Cardiac fibroblast (primary cell): ENCODE measurements at regions not wholly inside any gene's neighbourhood (a gene's known extent, or its start where the extent isn't known, plus 50 kb on each side); places are given as distances from the start of the nearest gene placed in this dataset.
"Not testable (repeated sequence)": the region's sequence is repeated elsewhere in the genome, so short reads cannot be mapped to it uniquely, and the experiment has no call there.

Experiments used
- DNase-seq, 2 donors: peaks; one replicate each; pipeline versions ENCODE4 v3.0.0 to v3.0.0-alpha.2; 2010; ENCODE audit warnings: low read depth in 2 of 2
- H3K4me3 ChIP-seq, 2 donors: replicated peaks in 1 of 2; 1 replicate in 1 of 2; 2 replicates in 1 of 2; pipeline ENCODE4 v1.5.1; 2011; ENCODE audit warnings: low read depth in 2 of 2, low read length in 2 of 2, mild to moderate bottlenecking in 2 of 2, moderate library complexity in 1 of 2
- TF ChIP-seq, protein P1 (sequence below): IDR thresholded peaks from one replicate; pipeline ENCODE4 v1.5.1; 2011; ENCODE audit warnings: low read depth, mild to moderate bottlenecking, low read length, inconsistent platforms

DNA sequence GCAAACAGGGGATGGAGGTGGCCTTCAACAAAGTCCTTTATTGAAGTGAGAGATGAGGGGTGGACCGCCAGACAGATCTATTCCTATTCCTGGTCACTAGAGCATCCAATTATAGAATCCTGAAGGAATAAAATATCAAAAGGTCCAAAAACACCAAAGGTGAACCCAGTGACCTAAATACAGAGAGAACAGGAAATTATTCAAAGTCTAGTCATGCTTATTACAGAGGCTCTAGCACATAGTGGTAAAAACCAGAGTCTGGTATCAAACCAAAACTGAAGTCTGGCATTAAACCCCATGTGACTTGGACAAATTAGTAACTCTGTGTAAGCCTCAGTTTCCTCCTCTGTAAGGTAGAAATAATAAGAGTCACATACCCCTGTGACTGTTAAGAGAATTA is 100.5 kb upstream of the SNX2 start:
- no peak overlapping the region for H3K4me3 ChIP-seq
- TF ChIP-seq, protein P1, sequence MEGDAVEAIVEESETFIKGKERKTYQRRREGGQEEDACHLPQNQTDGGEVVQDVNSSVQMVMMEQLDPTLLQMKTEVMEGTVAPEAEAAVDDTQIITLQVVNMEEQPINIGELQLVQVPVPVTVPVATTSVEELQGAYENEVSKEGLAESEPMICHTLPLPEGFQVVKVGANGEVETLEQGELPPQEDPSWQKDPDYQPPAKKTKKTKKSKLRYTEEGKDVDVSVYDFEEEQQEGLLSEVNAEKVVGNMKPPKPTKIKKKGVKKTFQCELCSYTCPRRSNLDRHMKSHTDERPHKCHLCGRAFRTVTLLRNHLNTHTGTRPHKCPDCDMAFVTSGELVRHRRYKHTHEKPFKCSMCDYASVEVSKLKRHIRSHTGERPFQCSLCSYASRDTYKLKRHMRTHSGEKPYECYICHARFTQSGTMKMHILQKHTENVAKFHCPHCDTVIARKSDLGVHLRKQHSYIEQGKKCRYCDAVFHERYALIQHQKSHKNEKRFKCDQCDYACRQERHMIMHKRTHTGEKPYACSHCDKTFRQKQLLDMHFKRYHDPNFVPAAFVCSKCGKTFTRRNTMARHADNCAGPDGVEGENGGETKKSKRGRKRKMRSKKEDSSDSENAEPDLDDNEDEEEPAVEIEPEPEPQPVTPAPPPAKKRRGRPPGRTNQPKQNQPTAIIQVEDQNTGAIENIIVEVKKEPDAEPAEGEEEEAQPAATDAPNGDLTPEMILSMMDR = no peak
- DNase-seq = peak in 1 of 2 donors; percentile 32

DNA sequence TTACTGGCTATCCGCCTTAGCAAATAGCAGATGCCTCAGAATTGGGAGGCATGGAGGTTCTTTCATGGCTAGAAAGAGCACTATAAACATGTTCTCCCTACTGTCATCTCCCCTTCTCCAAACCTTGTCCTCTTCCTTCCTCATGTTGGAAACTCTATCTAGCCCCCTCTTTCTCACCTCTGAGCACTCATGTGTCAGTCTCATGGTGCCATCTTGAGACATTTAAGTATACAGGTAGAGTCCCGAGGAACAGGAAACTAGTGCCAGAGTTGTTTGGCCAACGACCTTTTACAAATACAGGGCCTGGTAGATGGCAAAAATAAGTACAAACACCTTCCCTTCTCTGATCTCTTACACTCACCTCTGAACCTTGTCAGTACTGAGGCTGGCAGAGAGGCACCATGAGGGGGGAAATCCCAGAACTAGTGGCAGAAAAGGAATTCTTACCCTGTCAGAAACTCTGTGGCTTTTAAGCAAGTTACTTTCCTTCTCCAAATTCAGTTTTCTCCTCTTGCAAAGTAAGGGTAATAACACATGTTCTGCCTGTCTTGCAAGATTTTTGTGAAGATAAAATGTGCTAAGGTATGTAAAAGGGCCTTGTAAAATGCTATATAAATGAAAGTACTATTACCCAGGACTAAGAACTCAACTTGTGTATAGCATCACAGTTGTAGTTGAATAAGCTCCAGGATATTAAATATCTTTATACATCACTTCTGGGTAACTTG is 94.1 kb upstream of the SNX2 start:
- TF ChIP-seq, protein P1 = no peak
- DNase-seq = no peak
- no peak overlapping the region for H3K4me3 ChIP-seq

DNA sequence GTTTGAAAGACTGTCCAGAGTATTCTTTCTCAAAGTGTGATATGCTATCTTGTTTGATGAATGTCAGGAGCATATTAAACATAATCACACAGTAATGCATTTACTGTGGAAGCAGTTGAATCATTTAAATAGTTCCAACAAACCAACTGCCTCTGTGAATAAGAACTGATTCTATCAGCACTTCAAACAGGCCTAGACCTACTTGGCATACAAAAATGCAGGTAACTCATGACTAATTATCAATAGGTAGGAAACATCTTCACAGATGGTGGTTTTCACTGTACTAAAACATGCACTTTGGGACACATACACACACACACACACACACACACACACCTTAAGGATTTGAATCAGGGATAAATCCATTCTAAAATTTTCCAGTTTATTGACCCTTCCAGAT is 91.2 kb upstream of the SNX2 start:
- DNase-seq = no peak
- no peak overlapping the region for H3K4me3 ChIP-seq
- TF ChIP-seq, protein P1 = no peak

DNA sequence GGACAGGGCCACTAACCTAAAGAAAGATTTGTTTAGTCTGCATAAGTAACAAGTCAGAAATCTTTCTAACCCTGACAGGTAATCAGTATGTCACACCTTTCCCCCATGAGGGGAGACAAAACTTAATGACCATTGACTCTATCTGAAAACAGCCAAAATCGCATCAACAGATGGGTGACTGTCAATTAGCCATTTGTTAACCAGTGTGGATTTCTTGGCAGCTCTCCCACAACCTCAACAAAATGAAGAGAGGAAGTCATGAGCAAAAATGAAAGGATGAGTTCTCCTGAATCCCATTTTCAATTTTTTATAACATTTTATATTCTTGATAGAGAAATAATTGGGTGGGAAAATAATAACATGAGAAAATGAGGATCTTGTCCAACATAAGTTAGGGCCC is 84.6 kb upstream of the SNX2 start:
- no peak for DNase-seq
- H3K4me3 ChIP-seq = no peak overlapping the region
- TF ChIP-seq, protein P1 = no peak

DNA sequence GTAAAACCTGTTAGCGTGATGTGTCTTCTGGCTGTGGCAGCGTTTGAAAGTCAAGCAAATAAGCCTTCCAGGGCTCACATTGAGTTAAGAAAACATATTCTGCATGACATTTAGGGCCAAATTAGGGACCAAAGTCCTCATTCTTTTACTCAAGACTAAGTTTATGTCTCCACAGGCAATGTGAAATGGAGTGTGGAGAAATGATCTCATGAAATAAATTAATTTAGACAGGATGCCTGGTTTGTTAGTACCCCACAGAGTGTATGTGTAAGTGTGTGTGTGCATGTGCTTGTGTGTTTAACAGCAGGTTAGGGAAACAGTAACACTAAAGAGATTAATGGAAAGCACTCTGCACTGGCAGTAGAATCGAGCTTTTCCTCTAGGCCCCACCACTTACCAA is 82.9 kb upstream of the SNX2 start:
- no peak for DNase-seq
- H3K4me3 ChIP-seq = no peak overlapping the region
- TF ChIP-seq, protein P1 = no peak

DNA sequence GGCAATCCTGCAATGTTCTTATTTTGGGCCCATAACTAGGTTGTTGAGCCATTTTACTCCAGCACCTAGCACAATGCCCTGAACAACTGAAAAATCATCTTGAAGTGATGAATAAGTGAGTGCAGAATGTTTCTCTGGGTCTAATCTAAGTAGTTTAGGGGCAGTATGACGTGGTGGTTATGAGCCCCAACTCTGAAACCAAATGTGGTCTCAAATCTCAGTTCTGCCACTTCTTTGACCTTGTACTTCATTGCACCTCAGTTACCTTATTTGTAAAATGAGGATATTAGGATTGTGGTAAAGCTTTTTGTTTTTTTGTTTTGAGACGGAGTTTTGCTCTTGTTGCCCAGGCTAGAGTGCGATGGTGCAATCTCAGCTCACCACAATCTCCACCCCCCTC is 80.9 kb upstream of the SNX2 start:
- DNase-seq = no peak
- no peak overlapping the region for H3K4me3 ChIP-seq
- TF ChIP-seq, protein P1 = no peak

DNA sequence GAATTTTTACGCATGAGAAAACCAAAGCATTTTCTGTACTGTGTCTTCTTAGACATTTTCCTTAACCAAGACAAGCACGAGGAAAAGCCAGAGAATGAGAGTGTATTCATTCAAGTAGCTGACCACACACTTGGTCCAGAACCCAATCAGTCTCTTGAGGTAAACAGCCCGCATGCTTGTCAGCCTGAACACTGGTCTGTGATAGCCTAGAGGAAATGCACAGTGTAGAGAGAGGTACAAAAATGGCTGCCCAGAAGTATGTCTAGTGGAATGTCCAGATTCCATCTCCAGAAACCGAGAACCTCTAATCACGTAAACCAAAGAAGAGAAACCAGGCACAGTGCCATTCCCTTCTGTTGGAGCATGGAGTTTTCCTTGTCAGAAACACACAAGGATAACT is 80.0 kb upstream of the SNX2 start:
- no peak overlapping the region for H3K4me3 ChIP-seq
- no peak for DNase-seq
- TF ChIP-seq, protein P1 = no peak

DNA sequence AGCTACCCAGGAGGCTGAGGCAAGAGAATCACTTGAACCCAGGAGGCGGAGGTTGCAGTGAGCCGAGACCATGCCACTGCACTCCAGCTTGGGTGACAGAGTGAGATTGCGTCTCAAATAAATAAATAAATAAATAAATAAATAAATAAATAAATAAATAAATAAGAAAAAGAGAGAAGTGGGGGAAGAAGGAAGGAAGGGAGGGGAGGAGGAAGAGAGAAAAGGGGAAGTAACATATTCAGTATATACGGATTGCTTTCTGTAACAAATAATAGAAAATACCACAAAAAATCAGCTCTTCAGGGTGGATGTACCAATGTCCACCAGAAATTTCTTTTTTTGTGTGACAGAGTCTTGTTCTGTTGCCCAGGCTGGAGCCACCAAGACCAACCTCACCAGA is 78.1 kb upstream of the SNX2 start:
- not testable (repeated sequence) for H3K4me3 ChIP-seq, DNase-seq
